ENCODE measurements at regions not wholly inside any gene's neighbourhood (a gene's known extent, or its start where the extent isn't known, plus 50 kb on each side); places are given as distances from the start of the nearest gene placed in this dataset.

GRCh38 chr6:23228439-23229024 is 659.2 kb downstream of the HDGFL1 start:
- H3K9me3 ChIP-seq (ENCODE audit: control insufficient read depth, low read depth, low read length): no peaks in the 10 kb centered on the region
- H2AK5ac ChIP-seq (ENCODE audit: insufficient read length, low read length): no peak overlapping the region
- H3K56ac ChIP-seq (ENCODE audit: insufficient read length, low read depth, low read length): no peak overlapping the region
- H3K4me2 ChIP-seq (ENCODE audit: insufficient read depth, insufficient read length, low read length): no peak overlapping the region
- no peak for DNase-seq
- no peaks in the 10 kb centered on the region for H3K4me1 ChIP-seq (ENCODE audit: insufficient read depth, low read length)
- no peak overlapping the region for H3K4me3 Mint-ChIP-seq
- H3K27ac ChIP-seq (ENCODE audit: insufficient read length, low read depth, low read length): no peak overlapping the region
- no peak overlapping the region for H3K23ac ChIP-seq (ENCODE audit: insufficient read length, low read depth, low read length)
- H3T11ph ChIP-seq (ENCODE audit: low read length): no peak overlapping the region
- H3K79me2 ChIP-seq (ENCODE audit: insufficient read depth, low read length): no peaks in the 10 kb centered on the region
- H2BK12ac ChIP-seq (ENCODE audit: insufficient read length, low read depth, low read length): no peak overlapping the region
- H3K23me2 ChIP-seq (ENCODE audit: insufficient read length, low read depth, low read length, poor library complexity, severe bottlenecking): no peaks in the 10 kb centered on the region
- TF ChIP-seq CTCF (conservative IDR thresholded peaks at IDR 0.05): no peak
- no peak overlapping the region for H2BK120ac ChIP-seq (ENCODE audit: low read depth, low read length, poor library complexity, severe bottlenecking)
- H3K27ac Mint-ChIP-seq: no peak overlapping the region; a peak in 1 of 7 replicates
- no peak overlapping the region for H2BK15ac ChIP-seq (ENCODE audit: low read depth, low read length)
- H2BK20ac ChIP-seq (ENCODE audit: low read depth, low read length, poor library complexity, severe bottlenecking): no peak overlapping the region
- H4K5ac ChIP-seq (ENCODE audit: insufficient read length, low read depth, low read length): no peak overlapping the region
- H3K27me3 ChIP-seq (ENCODE audit: insufficient read depth, low read length): no peaks in the 10 kb centered on the region
- H4K20me1 ChIP-seq (ENCODE audit: control insufficient read depth, insufficient read depth, insufficient read length): no peaks in the 10 kb centered on the region
- no peaks in the 10 kb centered on the region for H3K27me3 Mint-ChIP-seq (ENCODE audit: low read depth)
- H3K4me1 Mint-ChIP-seq: peaks cover 0 to 2% of the 10 kb centered on the region in 2 experiments; a peak in 1 of 4 replicates
- no peak overlapping the region for H2AFZ ChIP-seq (ENCODE audit: low read length)
- no peak overlapping the region for H3K14ac ChIP-seq (ENCODE audit: insufficient read depth, low read length)
- H3K9me3 Mint-ChIP-seq: peaks cover 11 to 25% of the 10 kb centered on the region in 2 experiments; a peak in 4 of 5 replicates
- no CpG with 5 or more reads among the region's 11 CpGs for WGBS (ENCODE audit: extremely low coverage, insufficient read length, low lambda C conversion rate)
- peaks cover 5 to 16% (median 7%) of the 10 kb centered on the region in 3 experiments for H3K36me3 Mint-ChIP-seq (ENCODE audit: insufficient read depth in 1 of 3, low read depth in 3 of 3)
- no peak overlapping the region for H4K8ac ChIP-seq (replicated peaks; ENCODE audit: insufficient read length, low read depth, low read length)
- no peak overlapping the region for H3K4ac ChIP-seq (ENCODE audit: low read depth, low read length)
- H3K9ac ChIP-seq (ENCODE audit: extremely low read depth, insufficient read length, low read length): no peak overlapping the region
- H2BK5ac ChIP-seq (ENCODE audit: insufficient read length, low read length): no peak overlapping the region
- H4K91ac ChIP-seq (ENCODE audit: insufficient read length, low read depth, low read length): no peak overlapping the region
- H3K79me1 ChIP-seq (ENCODE audit: insufficient read depth, low read depth, low read length, poor library complexity, severe bottlenecking): no peaks in the 10 kb centered on the region
- H3K18ac ChIP-seq (ENCODE audit: insufficient read length, low read depth, low read length): no peak overlapping the region
